ENCODE measurements at regions not wholly inside any gene's neighbourhood (a gene's known extent, or its start where the extent isn't known, plus 50 kb on each side); places are given as distances from the start of the nearest gene placed in this dataset.

DNA sequence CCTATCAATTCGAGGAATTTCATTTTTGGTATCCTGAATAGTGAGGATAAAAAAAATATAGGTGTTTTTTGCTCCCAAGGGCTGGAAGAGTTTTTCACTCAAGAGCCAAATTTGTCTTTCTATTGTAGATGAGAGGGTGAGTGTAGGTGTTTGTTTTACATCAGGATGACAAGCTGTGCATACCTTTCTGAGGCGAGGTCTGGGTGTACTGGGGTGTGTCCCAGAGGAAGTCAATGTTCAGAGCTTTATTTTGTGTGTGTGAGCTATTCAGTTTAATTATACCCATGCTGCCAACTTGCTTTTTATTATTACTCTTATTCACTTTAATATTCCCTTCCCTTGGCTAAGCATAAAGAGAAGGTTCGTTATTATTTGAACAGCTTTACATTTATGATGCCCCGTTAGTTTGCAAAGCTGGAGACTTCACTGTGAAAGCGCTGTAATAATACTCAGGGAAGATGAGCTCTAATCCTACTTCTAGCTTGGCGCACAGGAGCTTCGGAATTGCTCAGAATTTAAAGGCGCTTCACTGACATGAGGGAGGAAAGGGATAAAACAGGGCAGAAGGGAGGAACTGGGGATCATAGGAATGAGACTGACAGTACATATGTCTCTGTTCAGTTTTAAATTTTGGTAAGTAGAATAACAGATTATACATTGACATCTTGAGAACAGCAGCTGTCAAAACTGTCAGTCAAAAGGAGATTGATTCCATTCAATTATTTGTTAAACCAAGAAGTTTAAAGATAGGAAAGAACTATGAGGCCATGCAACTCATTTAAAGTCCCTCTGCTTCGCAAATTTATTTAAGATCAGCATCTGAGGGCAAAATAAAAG is 117.7 kb upstream of the TP63 start:
- no peaks in the 10 kb centered on the region for H3K79me1 ChIP-seq (ENCODE audit: low read depth in 1 of 2, low read length in 2 of 2)
- no peak overlapping the region for H2AFZ ChIP-seq (replicated peaks; ENCODE audit: low read length, poor library complexity)
- no peak overlapping the region for H4K5ac ChIP-seq (ENCODE audit: low read depth, low read length)
- no peaks in the 10 kb centered on the region for H3K9me3 ChIP-seq (ENCODE audit: control insufficient read depth, insufficient read depth, low read length)
- ChIA-PET CTCF (no interaction called here), POLR2A (ENCODE audit: unreplicated experiment) (no interaction called here)
- no peak overlapping the region for H3K9ac ChIP-seq (ENCODE audit: low read depth, low read length)
- no peak overlapping the region for H2BK20ac ChIP-seq (ENCODE audit: low read depth, low read length)
- no peaks in the 10 kb centered on the region for H3K9me1 ChIP-seq (ENCODE audit: insufficient read depth, low read length)
- no peak overlapping the region for H2AK5ac ChIP-seq (ENCODE audit: low read depth, low read length)
- no CpG with 5 or more reads among the region's 9 CpGs for WGBS, 2 experiments (ENCODE audit: extremely low coverage in 2 of 2, insufficient read length in 1 of 2)
- no peak overlapping the region for H3K4me2 ChIP-seq (ENCODE audit: low read depth, low read length)
- no peak overlapping the region for H3K14ac ChIP-seq (replicated peaks; ENCODE audit: low read depth, low read length)
- H3K27me3 ChIP-seq (ENCODE audit: control insufficient read depth, insufficient read depth, low read length) = no peaks in the 10 kb centered on the region
- H4K8ac ChIP-seq (ENCODE audit: low read depth in 2 of 2, low read length in 2 of 2) = no peak overlapping the region
- no TSS peak for BruUV-seq (replicated peaks)
- H3K4me1 ChIP-seq (ENCODE audit: control insufficient read depth, insufficient read depth, low read length) = no peaks in the 10 kb centered on the region
- H3K36me3 ChIP-seq (ENCODE audit: control insufficient read depth, insufficient read depth, low read length) = no peaks in the 10 kb centered on the region
- H3K4ac ChIP-seq (ENCODE audit: low read depth, low read length) = no peak overlapping the region
- no peak overlapping the region for H3K27ac ChIP-seq (ENCODE audit: insufficient read depth, low read length)
- H3K56ac ChIP-seq (ENCODE audit: extremely low read depth, insufficient read depth, low read length) = no peak overlapping the region
- DNase-seq = no peak
- H2AK9ac ChIP-seq (replicated peaks; ENCODE audit: low read depth, low read length, poor library complexity) = no peak overlapping the region
- no peak overlapping the region for H4K91ac ChIP-seq (ENCODE audit: insufficient read depth, low read depth, low read length)
- in situ Hi-C loops (cut with MboI; ENCODE audit: low sequenced_read_pairs) = no loop called here
- H4K20me1 ChIP-seq (ENCODE audit: insufficient read depth, low read length) = no peaks in the 10 kb centered on the region
- dilution Hi-C loops (cut with HindIII; ENCODE audit: low sequenced_read_pairs, unreplicated experiment) = no loop called here
- no peak overlapping the region for H3K4me3 ChIP-seq (ENCODE audit: insufficient read depth, low read depth, low read length)
- H2BK5ac ChIP-seq (ENCODE audit: low read depth, low read length, poor library complexity, severe bottlenecking) = no peak overlapping the region
- no peak overlapping the region for H2BK120ac ChIP-seq (ENCODE audit: low read depth, low read length)
- no peak overlapping the region for H3K23ac ChIP-seq (ENCODE audit: low read depth, low read length)
- intact Hi-C loops (cut with micrococcal nuclease) = no loop called here
- H3K18ac ChIP-seq (ENCODE audit: low read depth, low read length) = no peak overlapping the region
- ATAC-seq (ENCODE audit: low read depth) = no peak
- no peak overlapping the region for H2BK15ac ChIP-seq (ENCODE audit: low read depth, low read length)
- TF ChIP-seq SMC3 (IDR thresholded peaks at IDR 0.05; ENCODE audit: low read depth, low read length) (no peak), CHD1 (IDR thresholded peaks at IDR 0.05; ENCODE audit: low read depth, low read length) (no peak), CEBPB (IDR thresholded peaks at IDR 0.05; ENCODE audit: low read depth, low read length) (no peak), POLR2A (IDR thresholded peaks at IDR 0.05; ENCODE audit: low read depth, low read length) (no peak)
- TF ChIP-seq, protein P1, sequence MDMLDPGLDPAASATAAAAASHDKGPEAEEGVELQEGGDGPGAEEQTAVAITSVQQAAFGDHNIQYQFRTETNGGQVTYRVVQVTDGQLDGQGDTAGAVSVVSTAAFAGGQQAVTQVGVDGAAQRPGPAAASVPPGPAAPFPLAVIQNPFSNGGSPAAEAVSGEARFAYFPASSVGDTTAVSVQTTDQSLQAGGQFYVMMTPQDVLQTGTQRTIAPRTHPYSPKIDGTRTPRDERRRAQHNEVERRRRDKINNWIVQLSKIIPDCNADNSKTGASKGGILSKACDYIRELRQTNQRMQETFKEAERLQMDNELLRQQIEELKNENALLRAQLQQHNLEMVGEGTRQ (IDR thresholded peaks at IDR 0.05; ENCODE audit: low read depth, low read length) = no peak
